Limb (tissue), 2 donors: ENCODE measurements at regions not wholly inside any gene's neighbourhood (a gene's known extent, or its start where the extent isn't known, plus 50 kb on each side); places are given as distances from the start of the nearest gene placed in this dataset.
A peak's percentile ranks its signal among the peaks of the same experiment; 100 is the strongest.
"Not testable (repeated sequence)": the region's sequence is repeated elsewhere in the genome, so short reads cannot be mapped to it uniquely, and the experiment has no call there.

Source experiments
- DNase-seq, 2 donors: peaks; one replicate each; pipeline ENCODE4 v3.0.0-alpha.2; 2016; ENCODE audit errors: extremely low spot score in 2 of 2

DNA sequence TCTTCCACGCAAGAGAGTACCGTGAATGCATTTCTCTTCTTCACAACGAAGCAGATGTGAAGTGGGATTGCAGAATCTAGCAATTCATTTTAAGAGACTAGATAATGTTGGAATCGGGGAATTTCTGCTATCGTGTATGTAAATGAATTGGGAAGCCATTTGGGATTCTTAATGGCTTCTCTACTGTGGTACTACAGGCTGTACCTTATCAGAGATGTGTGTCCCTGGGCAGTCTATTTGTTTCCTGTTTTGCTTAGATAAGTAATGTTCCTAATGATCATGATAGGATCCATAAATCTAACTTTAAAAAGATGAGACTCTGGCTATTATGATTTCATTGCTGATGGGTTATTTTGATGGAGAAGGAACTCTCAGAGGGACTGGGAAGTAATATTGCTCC lies 320.6 kb downstream of the REEP3 start:
- DNase-seq: no peak

DNA sequence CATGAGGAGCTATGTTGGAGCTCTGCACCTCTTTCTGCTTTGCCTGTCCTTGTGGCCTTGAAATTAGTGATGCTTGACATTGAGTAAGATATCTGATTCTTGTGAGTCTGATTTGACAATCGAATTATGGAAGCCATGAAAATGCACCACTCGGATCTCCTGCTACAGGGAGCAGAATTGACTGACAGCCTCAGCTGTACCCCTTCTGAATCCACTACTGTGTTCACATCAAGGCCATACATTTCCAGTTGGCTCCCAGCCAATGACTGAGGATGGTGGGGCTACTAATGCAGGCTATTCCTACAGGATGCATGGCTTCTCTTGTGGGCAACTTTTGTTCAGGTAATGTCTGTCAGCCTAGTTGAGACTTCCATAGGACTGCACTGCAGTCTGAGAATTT lies 321.9 kb downstream of the REEP3 start:
- no peak for DNase-seq

DNA sequence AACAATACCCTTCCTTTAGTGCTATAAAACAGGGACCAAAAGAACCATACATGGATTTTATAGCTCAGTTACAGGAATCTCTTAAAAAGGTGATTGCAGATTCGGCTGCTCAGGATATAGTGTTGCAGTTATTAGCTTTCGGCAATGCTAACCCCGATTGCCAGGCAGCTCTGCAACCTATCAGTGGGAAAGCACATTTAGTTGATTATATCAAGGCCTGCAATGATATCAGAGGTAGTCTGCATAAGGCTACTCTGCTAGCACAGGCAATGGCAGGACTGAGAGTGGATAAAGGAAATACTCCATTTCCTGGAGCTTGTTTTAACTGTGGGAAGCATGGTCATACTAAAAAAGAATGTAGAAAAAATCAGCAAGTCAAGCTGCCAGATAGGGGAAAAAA lies 327.7 kb downstream of the REEP3 start:
- DNase-seq: not testable (repeated sequence)

DNA sequence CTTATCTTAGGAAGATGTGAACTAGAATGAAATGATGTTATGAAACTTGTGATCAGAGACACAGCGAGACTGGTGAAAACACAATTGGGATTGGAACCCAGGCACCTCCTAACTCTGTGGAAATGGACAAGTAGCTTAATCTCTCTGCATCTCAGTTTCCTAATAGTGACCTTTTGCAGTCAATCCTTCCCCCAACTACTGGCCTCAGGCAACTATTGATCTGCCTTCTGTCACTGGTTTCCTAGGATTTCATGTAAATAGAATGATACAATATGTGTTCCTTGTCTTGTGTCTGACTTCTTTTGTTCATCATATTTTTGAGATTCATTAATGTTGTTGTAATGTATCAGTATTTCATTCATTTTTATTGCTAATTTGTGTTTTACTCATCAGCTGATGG lies 341.7 kb downstream of the REEP3 start:
- no peak for DNase-seq

DNA sequence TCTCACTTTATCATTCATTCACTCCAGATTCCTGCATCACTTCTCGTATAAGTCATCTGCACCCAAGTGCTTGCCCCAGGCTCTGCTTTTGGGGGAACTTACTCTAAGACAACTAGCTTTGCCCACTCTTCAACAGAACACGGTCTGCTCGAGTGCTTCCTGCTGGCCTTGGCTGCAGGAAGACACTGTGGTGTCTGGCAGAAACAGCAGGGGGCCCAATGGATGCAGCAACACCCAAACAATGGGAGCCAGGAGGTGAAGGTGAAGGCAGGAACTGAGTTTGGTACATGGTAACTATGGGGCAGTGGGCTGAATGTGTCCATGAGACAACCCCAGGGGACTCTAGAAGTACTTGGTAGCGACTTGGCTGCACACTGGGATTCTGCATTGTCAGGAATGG lies 344.0 kb downstream of the REEP3 start:
- no peak for DNase-seq

DNA sequence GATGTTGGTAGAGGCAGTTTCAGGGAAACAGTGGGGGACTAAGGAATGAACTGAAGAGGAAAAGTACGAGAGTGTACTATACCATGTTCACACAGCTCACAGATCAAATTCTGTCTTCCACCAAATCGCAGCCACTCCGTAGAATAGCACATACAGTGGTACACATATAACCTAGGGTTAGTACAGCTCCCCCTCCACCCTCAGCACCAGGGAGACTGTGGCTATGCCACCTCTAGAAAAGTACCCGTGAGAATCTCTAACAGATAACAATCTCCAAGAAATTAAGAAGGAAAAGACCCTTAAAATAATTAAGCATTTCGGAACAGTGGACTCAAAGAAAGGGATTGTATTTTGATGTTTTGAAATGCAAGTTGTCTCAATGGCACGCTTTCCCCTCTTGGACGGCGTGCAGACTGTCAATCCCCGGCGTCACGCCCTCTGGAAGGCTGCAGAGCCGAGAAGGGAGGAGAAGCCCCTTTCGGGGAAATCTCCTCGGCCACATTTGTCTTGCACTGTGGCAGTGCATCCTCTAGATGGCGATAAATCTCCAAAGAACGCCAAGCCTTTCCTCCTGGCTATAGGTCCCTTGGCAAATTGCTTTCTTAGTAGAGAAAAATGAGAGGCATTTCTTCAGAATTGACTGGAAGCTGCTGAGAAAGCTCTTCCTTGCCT lies 345.0 kb downstream of the REEP3 start:
- peak; percentile 81 to 84 for DNase-seq

DNA sequence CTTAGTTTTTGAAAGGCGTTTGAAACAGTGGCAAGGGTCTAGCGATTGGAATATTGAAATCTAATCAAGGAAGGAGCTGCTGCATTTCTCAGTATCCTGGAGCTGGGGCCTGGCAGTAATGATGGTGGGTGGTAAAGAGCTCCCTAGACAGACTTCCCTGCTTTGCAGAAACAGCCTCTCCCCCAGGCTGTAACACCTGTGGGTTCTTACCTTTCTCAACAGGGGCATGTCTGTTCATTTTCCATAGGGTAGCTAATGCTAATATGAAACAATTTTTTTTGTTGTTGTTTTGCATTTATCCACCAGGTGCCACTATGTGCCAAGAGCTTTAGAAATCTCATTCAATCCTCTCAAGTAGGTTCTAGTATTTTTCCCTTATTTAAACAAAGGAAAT lies 345.5 kb downstream of the REEP3 start:
- DNase-seq: no peak

DNA sequence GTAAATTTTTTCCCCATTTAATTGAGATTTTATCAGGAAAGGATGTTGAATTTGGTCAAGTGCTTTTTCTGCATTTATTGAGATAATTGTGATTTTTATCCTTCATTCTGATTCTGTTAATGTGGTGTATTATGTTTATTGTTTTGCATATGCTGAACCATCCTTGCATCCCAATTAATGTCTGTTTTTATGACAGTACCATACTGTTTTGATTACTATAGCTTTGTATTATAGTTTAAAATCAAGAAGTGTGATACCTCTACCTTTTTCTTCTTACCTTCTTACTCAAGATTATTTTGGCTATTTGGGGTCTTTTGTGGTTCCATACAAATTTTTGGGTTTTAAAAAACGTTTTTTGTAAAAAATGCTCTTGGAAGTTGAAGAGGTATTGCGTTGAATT lies 357.2 kb downstream of the REEP3 start:
- DNase-seq: no peak

DNA sequence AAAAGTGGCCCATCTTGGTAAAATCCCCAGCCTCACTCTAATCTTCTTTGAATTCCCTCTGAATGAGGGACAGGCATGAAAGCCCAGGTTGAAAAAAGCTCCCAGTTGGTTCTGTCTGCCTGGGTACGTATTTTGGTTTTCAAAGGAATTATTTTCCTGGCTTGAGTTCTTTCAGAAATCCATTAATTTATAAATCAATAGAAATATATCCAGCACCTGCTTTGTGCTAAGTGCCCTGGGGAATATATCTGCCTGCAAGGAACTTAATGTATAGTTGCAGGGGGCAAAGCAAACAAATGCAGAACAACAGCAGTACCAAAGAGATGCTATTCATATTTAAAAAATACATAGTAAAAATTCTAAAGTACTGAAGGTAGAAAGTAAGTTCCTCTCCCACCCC lies 362.7 kb downstream of the REEP3 start:
- no peak for DNase-seq

DNA sequence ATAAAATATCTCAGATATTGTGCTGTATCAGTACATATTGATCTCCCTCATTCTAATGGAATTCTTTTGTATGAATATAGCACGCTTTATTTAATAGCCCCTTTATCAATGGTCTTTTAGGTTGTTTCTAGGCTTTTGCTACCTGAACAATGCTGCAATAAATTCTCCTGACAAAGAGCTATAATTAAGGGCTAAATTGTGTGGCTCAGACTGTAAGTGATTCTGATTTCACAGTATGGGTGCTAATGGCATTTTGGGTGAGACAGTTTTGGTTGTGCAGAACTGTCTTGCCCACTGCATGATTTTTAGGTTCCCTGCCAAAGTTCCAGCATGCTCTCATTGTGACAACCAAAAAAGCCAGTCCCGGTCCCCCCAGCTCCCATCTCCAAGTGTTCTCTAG lies 363.2 kb downstream of the REEP3 start:
- DNase-seq: no peak

DNA sequence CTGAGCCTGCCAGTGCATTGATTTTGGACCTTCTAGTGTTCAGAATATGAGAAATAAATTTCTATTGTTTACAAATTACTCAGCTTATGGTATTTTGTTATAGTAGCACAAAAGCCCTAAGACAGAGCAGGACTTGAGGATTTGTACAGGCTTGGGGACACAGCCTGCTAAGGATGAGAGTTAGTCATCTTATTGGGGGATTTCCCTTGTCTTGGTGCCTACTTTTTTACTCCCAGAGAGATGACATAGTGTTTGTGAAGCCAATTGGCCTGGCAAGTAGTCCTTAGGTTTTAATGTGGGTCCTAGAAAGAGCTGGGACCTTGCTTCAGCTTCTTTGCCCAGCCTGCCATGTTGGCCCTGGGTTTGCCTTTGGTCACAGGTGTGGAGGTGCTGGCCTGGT lies 364.0 kb downstream of the REEP3 start:
- no peak for DNase-seq

DNA sequence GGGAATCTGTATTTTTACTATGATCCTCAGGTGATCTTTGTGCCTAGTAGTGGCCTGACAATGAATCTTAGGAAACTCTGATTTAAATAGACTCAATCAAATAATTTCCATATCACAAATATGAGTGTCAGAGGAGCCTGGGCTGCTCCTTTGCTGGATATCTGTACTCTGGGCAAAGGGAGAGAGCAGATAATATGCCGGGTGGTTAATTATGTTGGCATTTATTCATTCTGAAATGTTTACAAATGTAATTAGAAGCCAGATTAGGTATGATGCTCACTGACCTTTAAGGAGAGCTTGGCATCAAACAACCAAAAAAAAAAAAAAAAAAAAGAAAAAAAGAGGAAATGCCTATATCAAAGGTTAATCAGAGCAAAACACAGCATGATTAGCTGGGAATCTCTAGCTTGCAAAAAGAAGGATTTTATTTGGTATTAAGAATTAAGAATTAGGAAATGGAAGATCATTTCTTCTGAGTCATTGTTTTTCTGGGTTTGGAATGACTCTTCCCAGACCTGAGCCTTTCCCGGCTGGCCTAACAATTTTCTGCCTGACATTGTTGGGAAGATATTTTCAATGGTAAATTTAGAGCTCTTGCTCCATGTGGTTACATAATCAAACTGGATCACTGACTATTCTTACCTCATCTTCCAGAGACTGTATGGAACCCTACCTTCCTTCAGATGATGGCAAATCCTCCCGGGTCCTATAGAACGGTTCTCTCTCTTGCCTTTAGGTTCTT lies 365.3 kb downstream of the REEP3 start:
- no peak for DNase-seq

DNA sequence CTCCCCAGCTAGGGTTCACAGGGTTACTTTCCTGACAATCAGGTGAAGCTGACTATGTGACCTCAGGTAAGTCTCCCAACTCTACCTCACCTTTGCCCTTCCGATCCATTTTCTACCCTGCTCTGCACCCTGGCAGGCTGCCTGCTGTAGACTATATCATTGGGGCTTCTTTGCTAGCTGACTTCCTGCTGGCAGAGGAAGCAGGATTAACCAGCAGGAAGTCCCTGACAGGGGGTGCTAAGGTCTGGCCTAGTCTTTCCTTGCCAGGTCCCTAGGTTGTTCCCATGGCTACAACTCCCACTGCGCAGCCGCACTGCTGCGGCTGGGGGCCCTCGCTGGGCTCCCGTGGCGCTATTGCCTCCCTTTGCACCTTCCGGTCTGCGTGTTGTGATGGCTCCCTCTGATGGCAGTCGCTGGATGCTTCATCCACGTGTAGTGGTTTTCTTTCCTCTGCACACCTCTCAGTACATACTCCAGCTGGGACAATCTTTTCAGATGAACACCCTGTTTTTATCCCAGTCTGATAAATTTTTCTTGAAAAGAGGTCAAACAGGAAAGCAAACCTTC lies 365.9 kb downstream of the REEP3 start:
- DNase-seq: no peak

DNA sequence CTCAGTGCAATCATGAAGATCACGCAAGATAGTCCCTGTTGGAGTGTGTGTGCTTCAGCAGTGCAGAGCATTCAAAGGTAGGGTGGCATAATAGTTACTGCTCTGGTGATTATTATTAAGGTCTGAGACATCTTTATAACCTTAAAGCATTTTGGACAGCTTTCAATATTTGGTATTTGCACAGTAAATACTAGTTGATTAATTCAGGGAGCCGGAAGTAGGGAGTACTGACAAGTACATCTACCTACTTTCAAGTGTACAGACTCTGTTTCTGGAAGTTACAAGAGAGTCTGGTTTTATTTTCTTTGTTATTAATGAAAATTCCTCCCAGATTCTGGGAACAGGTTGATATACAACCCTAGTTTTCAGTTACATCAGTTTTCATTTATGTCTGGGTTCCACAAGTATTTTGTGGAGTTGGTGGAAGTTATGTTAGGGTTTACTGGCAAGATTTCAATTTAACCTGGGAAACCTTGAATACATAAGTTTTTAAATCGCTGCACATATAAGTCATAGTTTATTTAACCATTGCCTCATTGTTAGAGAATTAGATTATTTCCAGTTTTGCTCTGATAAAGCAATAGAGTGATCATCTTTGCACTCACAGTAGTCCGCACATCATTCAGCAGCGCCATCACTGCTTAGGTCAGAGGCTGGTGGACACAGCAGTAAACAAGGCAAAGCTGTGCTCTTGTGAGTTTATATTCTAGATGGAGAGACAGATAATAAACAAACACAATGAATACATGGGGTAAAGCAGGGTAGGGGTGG lies 366.6 kb downstream of the REEP3 start:
- DNase-seq: no peak

DNA sequence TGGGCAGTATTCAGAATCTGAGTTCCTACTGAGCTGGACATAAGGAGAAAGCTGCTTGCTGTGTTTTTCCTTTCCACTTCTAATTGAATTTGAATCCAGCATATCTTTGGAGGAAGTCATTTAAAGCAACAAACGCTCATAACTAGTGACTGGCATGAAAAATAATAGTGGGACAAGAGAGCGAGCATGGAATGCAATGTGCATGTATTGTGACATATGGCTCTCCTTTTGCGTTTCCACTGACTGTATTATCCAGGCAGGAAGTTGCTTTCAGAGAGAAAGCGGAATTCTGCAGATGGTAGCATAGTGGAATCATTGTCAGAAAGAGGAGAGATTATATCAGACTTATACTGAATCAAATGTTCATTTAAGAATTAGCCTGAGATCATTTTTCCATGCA lies 368.6 kb downstream of the REEP3 start:
- no peak for DNase-seq

DNA sequence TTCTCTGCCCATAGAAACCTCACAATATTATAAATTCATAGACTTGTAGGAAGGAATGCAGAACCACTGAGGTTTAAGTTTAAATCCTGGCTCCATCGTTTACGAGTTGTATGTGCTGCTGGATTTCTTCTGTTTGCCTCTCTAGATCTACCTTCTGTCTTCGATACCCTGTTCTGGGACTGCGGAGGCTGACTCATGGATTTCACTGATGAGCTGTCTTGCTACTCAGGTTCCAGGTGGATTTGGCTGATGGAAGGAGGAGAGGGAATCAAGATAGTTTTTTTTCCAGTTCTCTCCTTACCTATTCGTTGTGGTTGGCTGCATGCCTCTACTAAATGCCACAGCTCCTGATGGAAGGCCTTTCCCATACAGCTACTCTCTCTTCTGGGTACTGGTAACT lies 375.8 kb downstream of the REEP3 start:
- no peak for DNase-seq

DNA sequence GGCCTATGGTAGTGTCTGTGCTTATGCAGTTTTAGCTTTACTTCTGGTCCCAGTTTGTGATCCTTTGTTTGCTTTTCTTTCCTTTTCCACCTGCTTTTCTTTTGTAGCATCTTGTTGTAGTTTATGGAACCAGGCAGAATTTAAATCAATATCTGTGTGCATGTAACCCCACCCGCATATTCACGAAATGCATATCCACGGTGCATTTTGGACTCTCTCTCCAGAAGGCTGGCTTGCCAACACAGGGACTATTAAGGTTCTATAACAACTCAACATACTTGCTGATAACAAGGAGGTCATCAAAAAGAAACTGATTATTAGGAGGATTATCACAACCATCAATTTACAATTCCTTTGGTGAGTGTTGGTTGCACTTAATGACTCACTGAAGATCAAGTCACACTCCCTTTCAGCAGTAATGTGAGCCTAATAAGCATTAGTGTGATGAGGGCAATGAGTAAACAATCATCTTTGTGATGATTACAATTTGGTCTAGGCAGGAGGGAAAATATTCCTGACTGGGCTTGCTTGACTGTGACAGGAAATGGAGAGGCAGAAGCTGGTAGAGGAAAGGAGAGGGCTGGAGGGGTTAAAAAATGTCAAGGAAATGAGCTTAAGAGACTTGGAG lies 378.6 kb downstream of the REEP3 start:
- DNase-seq: no peak

DNA sequence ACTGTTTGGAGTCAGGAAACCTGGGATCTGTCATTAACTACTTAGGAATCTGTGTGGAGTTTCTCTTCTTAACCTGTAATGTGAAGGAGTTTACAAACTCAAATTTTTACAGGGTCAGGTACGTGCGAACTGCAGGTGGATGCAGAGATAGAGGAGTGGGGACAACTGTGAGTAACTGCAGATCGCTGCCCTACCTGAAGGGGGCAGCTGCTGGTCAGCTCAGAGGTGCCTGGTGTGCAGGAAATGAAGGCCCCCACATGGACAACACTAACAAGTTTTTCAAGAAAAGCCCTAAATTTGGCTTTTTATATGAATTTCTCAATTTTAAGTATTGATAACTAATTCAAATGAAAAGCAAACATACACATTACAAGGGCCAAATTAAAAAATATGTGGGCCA lies 380.0 kb downstream of the REEP3 start:
- DNase-seq: no peak

DNA sequence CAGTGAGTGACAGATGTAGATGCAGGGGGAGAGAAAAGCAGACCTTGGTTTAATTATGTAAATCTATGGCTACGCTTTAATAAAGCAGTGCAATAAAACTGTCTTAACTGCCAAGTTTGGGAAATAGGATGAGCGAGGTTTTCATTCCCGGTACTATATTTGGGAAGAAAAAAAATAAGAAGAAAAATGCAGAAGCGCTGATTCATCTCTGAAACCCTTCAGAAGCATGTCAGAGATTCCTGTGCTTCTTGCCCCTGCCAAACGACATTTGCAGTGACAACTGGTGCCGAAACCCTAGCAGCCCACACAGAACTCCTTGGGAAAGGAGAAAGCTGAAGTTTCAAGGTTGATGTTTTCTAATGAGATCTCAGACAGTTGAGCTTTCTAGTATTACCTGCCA lies 380.7 kb downstream of the REEP3 start:
- no peak for DNase-seq

DNA sequence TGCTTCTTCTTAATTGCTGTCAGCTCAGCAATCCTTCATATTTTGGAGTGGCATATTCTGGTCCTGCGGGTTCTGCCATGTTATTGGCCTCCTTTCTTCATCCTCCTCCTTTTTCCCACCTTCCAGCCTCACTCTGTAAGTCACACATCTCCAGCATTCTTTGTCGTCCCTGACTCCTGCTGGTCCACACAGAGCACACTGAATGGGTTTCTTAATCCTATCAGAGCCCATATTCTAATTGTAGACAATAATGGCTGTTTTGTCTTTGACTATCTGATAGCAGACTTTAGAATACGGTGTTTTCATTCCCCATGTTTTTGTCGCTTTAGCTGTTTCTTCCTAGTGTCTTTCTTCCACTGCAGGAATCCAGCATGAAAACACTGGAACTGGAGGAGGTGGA lies 389.6 kb downstream of the REEP3 start:
- no peak for DNase-seq

DNA sequence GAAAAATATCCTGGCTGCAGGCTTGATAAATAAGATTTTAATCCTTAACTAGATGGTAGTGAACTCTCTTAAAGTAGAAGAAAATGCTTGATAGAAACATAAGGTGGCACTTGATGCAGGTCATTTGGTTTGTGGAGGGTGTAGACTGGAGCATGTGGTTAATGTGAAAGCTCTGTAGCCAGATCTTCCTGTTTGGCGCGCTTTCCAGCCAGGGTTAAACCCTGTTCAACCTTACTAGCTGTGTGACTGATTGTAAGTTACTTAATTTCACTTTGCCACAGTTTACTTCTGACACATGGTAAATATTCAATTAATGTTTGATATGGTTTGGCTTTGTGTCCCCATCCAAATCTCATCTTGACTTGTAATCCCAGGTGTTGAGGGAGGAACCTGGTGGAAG lies 394.0 kb downstream of the REEP3 start:
- DNase-seq: no peak

DNA sequence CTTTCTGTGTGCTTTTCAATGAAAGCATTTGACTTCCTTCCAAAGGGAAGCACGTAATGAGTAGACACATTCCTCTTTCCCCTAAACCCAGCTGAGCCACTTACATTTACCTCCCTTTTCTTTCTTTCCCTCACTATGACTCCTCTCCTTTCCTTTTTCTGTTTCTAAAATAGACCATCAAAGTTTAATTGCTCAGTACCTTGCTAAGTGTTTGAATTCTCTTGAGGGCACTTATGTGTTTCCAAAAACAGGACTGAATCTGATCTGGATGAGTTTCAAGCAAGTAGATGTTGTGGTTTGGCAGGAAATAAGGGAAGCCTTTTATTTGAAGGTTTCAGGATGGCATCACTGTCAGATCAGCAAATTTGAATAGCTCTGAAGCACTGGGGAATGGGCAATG lies 396.2 kb downstream of the REEP3 start:
- DNase-seq: no peak
